SK-N-SH treated with all-trans-retinoic acid at 6 μM for 48 hours (cell line): ENCODE measurements at regions not wholly inside any gene's neighbourhood (a gene's known extent, or its start where the extent isn't known, plus 50 kb on each side); places are given as distances from the start of the nearest gene placed in this dataset.

Experiments
- CSRNP3 ChIP-seq: fragments of 250-450 bp; sonication (Bioruptor Pico); IDR thresholded peaks from 2 replicates; pipeline ENCODE4 v1.5.1; 2021; ENCODE audit warnings: mild to moderate bottlenecking, moderate library complexity
- GLIS3 ChIP-seq: fragments of 250-450 bp; sonication (Bioruptor Pico); IDR thresholded peaks from 2 replicates; pipeline ENCODE4 v1.5.0; 2020; ENCODE audit warnings: mild to moderate bottlenecking, moderate library complexity
- PATZ1 ChIP-seq: fragments of 250-450 bp; sonication (Bioruptor Pico); IDR thresholded peaks from 2 replicates; pipeline ENCODE4 v1.8.0; 2020; ENCODE audit warnings: mild to moderate bottlenecking, moderate library complexity, borderline replicate concordance
- PPARA ChIP-seq: fragments of 250-450 bp; sonication (Bioruptor Pico); IDR thresholded peaks from 2 replicates; pipeline ENCODE4 v1.5.0; 2020; ENCODE audit warnings: mild to moderate bottlenecking, borderline replicate concordance
- RARB ChIP-seq: fragments of 250-450 bp; sonication (Bioruptor Pico); IDR thresholded peaks from 2 replicates; pipeline ENCODE4 v1.8.0; 2021; ENCODE audit warnings: mild to moderate bottlenecking, moderate library complexity
- TCF4 ChIP-seq: fragments of 250-450 bp; sonication (Bioruptor Pico); IDR thresholded peaks from 2 replicates; pipeline ENCODE4 v1.8.0; 2021; ENCODE audit warnings: mild to moderate bottlenecking, moderate library complexity, borderline replicate concordance
- ZC3H10 ChIP-seq: fragments of 250-450 bp; sonication (Bioruptor Pico); IDR thresholded peaks from 2 replicates; pipeline ENCODE4 v1.5.1; 2021; ENCODE audit warnings: mild to moderate bottlenecking, moderate library complexity
- ZNF565 ChIP-seq: fragments of 450-650 bp; formaldehyde crosslinking; conservative IDR thresholded peaks from 2 replicates; pipeline ENCODE4 v1.5.0; 2020; ENCODE audit warnings: low read depth, mild to moderate bottlenecking, moderate library complexity

GRCh38 chr4:12177416-12177815, 748.7 kb upstream of the HS3ST1 start:
- TF ChIP-seq RARB (CRISPR knock-in tag): no peak
- no peak for TF ChIP-seq PATZ1 (CRISPR knock-in tag)
- TF ChIP-seq GLIS3 (CRISPR knock-in tag): no peak
- TF ChIP-seq ZNF565 (CRISPR knock-in tag): no peak
- no peak for TF ChIP-seq ZC3H10
- no peak for TF ChIP-seq CSRNP3
- no peak for TF ChIP-seq PPARA
- no peak for TF ChIP-seq TCF4 (CRISPR knock-in tag)
